GM12801 (cell line): ENCODE measurements at regions not wholly inside any gene's neighbourhood (a gene's known extent, or its start where the extent isn't known, plus 50 kb on each side); places are given as distances from the start of the nearest gene placed in this dataset.

Experiments
- CTCF ChIP-seq: IDR thresholded peaks from one replicate; pipeline ENCODE4 v1.5.1; 2011; ENCODE audit warnings: control low read depth; ENCODE audit not compliant: insufficient read length; ENCODE audit errors: extremely low read depth

- no peak for TF ChIP-seq CTCF
Measured at GRCh38 chr14:71597287-71597920, 334.8 kb upstream of the RGS6 start.

DNA sequence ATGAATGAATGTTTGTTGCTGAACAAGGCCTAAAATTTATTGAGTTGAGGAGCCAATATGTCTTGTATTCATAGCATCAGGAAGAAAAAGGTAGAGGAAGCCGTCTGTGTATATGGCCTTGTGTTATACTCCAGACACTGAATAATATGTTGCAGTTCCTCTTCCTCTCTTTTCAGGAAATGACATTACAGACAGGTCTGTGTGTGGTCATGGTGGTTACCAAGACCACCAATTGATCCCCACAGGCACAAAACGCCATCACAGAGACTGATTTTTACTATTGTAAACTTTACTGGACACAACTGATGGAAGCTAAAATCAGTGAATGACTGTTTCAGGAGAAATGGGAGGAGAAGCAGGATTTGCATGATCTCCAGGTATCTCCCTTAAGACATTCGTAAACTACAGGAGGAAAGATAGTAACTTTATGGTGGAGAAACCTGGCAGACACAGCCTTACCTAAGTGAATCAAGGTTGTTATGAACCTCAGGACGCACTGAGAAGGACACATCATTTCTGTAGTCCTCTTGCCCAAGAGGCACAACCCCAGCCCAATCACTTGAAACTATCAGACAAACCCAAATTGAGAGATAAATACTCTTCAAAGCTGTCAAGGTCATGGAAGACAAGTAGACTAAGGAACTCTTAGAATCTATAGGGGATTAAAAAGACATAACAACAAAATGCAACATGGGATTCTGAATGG, 334.1 kb upstream of the RGS6 start:
- no peak for TF ChIP-seq CTCF

GRCh38 chr14:71600309-71600708, 331.9 kb upstream of the RGS6 start:
- no peak for TF ChIP-seq CTCF

- no peak for TF ChIP-seq CTCF
Measured at GRCh38 chr14:71602524-71602923, 329.7 kb upstream of the RGS6 start.

DNA sequence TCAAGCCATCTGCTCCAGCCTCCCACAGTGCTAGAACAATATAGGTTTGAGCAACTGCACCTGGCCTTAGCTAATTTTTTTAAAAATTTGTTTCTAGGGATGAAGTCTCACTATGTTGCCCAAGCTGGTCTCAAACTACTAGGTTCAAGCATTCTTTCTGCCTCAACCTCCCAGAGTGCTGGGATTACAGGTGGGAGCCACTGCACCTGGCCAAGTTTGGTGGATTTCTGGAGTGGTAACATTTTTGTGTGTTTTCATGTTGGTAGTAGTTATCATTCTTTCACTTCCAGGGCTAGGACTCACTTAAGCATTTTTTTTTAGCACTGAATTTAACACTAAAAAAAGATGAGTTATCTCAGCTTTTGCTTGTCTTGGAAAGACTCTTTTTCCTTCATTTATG, 328.0 kb upstream of the RGS6 start:
- no peak for TF ChIP-seq CTCF

- TF ChIP-seq CTCF, result no peak
Measured at GRCh38 chr14:71606064-71606463, 326.2 kb upstream of the RGS6 start.

DNA sequence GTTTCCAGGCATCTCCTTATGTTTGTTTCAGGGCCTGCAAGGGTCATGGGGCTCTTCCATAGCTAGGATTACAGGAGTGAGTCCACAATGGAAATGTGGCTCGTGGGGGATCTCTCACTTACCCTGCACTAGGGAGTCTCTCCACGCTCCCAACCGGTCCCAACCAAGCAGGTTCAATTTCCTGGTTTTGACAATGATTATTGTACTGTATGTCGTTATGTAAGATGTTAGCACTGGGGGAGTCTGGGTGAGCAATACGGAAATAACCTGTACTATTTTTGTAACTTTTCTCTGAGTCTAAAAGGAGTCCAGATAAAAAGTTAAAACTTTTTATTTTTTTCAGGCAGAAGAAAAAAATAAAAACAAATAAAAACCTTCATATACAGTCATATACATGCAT, 325.7 kb upstream of the RGS6 start:
- no peak for TF ChIP-seq CTCF
